IPS-NIHi11 (cell line): ENCODE measurements at regions not wholly inside any gene's neighbourhood (a gene's known extent, or its start where the extent isn't known, plus 50 kb on each side); places are given as distances from the start of the nearest gene placed in this dataset.

ENCODE experiments used
- DNase-seq: peaks from one replicate; pipeline ENCODE4 v3.0.0; 2012; ENCODE audit warnings: mixed read lengths, low spot score

DNA sequence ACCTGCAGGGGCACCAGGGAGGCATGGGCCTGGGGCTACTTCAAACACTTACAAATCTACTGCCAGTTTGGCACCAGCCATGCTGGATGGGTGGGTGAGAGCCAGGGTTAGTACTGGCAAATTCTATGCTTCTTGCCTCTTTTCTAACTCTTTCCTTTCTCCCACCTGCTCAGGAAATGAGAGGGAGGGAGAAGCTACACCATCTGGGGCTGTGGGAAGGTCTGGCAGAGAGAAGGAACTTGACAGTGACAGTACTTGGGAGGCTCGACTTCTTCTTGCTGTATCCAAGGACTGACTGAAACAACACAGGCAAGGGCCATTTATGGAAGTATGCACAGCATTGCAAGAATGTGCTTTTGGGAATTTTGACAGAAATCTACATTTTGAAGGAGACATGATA lies 149.6 kb upstream of the DYRK2 start:
- no peak for DNase-seq

DNA sequence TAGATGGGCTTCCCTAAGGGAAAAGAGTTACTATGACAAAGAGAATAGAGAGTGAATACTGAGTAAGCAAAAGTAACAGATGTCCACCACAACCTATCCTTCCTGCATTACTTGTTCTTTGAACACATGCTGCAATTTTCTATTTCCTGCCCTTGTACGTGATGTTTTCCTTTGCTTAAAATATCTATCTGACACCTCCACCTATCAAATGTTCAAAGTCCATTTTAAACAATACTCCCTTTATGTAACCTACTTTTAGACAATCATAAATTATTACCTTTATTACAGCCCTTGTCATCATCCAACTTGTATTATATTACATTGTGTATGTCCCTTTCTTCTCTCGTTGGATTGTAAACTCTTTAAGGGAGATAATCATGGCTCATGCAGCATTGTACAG lies 147.2 kb upstream of the DYRK2 start:
- DNase-seq: no peak

DNA sequence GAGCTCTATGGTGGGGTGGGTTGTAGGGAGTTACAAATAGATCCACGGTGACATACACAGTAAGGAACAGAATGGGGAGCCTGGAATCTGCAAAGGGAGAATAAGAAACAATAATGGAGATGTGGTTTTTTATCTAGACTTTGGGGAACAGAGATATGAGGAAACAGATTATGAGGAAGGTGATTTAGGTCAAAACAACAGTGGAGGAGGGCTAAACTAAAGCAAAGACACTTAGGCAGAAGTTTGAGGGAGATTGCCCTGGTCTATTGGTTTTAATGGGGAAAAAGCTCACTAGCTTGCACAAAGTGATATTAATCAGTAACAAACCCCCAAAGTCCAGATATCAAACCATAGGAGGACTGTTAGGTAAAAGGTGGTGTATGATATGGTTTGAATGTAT lies 144.5 kb upstream of the DYRK2 start:
- DNase-seq: no peak

DNA sequence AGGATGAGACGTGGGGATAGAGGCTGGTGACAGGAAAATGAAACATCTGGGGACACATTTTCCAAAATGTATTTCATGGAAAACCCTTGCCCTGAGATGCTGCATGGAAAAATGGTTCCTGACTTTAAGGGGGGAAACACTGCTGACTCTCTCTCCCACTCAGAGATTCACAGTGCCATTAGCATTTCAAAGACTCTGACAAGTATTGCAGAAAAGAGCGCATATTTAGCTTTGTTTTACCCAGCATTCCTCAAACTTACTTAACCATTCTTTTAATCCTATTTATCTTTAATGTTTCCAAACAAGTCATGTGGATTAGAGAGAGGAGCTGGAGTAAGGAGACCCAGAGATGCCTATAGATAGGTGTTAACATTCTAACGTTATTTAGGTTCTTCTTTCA lies 141.8 kb upstream of the DYRK2 start:
- no peak for DNase-seq

DNA sequence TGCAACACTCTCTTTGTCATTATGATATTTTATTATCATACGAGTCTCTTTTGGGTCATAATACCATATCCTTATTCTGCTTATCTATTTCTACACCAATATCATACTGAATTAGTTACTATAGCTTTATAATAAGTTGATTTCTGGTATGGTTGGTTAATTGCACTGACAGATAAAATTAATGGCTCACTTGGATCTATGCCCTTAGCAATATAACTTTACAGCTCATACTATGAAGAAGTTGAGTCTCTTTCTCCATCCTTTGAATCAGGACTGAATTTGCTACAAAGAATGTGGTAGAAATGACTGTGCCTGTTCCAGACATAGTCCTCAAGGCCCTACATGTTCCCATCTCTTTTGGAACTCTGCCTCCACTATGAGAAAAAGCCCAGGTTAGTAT lies 139.7 kb upstream of the DYRK2 start:
- DNase-seq: no peak

DNA sequence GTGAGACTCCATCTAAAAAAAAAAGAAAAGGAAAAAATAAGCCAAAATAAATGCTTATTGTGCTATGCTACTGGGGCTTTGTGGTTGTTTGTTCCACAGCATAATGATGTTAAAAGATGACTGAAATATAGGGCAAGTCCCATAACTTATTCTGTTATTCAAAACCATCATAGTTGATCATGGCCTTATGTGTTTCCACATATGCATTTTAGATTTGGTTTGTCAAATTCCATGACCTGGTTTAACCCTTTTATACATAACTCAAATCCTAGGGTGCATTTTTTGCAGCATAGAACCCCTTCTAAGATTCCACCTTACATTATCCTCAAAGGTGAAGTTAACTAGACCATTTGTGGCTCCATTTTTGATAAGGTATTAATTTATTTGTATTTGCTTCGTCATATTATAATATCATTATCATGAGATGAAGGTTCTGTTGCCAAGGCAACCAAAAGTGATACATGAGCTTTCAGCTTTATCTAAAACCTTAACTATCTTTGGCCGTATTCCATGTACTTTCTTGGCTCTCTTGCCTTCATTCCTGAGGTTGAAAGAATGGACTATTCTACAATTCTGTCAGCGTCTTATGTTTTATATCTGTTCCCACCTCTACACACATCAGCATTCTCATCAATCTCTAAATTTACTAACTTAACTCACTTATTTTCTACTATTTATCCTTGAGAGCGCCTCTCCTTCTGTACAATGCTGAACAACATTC lies 138.7 kb upstream of the DYRK2 start:
- DNase-seq: no peak

DNA sequence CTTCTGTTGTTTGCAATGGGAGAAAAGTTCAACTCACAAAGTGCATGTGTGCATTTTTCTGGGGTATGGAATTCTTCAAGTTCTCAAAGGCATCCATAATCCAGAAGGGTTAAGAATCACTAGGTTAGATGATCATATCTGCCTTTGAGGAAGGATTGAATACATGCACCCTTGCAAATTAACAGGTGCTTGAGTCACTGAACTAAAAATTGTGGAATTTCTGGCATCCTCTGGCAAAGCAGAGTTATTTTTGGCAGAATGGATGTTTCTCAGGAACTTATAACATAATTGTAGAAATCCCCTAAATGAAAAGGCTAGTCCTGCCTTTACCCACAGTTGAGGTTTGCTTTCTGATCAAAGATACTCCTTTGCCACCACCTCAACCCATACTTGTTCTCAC lies 136.5 kb upstream of the DYRK2 start:
- no peak for DNase-seq

DNA sequence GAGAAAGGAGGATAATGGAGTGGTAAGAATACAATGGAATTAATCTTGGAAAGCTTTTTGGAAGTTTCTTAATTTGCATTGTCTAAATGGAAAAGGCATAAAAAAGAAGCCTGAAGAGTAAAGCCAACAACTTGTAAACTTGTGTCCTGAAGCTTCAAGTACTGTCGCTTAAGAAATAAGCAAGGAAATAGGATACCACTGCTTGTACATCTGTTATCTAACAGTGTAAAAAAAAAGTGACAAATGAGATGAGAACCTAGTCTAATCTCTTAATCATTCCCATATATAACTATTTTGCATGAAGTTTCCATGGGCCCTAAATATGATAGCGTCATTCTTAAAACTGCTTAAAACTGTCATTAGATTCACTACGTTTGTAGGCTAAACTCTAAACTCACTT lies 134.0 kb upstream of the DYRK2 start:
- DNase-seq: no peak

DNA sequence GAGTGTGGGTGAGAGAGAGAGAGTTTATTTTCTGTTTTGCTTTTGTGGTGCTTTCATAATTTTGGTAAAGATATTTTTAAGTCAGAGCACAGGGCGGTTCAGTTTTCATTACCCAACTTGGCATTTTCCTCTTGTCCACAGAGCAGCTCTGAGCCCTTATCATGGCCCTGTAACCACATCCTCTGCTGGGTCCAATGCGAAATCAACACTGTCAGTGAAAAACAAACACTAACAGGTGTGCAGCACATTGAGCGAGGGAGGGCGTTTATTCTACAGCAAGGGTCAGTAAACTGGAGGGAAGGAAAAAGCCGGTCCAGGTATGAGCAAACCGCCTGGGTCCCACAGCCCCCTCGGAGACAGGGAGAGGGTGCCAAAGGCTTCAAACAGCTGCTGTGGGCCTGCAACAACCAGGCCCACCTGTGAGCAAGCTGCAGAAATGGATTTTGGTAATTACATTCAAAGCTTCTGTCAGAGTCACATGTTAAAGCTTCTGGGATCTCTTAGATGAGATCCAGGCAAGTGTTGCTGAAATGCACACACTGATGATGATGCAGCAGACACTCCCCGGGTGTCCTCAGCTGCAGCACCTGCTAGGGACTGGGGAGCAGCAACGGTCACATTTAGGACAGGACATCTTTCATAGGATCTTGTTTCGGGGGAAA lies 132.7 kb upstream of the DYRK2 start:
- no peak for DNase-seq

DNA sequence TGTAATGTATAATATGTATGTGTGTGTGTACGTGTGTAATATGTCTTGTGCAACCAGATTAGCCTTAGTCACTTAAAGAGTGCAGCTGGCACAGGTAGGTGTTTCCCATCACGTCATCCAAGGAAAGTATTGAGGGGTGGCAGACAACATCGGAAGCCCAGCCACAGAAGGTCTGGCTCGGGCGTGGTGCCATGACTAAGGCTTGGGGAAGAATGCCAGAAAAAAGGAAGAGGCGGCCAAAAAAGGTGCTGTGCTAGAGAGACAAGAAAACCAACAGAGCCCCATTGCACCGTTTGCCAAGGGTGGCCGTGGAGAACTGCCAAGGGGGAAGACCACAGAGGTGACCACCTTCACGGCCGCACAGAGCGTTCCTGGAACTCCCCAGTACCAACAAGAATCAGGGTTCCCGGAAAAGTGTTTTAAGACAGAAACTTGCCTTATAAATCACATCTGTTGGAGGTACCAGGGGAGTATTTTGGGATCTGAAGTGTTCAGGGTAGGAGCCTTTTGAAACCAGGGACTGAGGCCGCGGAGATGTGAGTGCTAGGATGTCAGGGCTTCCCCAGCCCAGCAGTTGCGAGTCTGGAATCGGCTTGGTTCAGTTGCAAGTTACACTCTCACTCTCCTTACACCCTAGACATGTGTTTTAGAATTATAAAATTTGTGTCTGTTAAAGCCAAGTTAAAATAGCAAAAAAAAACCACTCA lies 131.2 kb upstream of the DYRK2 start:
- DNase-seq: peak; percentile 34

DNA sequence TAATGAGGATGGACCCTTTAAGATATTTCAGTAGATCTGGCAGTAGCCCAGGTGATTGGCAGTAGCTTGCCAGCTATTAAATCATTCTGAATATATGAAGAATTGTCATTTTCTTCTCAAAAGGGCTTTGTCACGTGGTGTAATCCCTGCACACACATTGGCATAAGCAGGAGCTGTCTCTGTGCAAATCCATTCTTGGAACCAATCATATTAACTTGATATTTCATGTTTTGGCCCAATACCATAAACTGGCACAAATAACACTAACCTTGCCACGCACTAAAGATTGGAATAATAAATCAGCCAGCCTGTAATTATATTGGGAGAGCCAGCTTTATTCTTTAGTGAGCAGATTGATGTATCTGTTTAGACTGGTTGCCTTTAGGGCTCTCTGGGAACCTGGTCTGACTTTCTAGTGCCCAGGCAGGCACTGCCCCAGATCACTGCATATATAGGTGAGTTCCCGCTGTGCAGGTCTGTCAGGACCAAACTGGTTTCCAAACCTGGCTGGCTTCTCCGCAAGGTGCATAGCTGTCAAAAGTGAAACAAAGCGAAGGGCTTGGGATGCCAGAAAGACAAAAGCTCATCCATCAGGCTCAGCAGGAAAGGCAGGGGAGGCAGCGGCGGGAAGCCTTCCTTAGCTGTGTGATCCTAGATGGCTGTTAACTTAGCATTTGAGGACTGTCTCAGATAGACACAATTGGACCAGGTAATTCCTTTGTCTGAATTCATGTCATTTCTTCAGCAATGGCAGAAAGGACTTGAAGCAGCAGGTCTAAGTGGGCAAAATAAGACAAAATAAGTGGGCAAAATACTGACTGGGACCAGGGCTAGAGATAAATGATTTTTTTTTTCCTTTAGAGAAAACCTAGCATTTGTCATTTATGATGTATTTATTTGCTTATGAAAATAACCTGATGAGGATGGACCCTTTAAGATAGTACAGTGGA lies 128.8 kb upstream of the DYRK2 start:
- DNase-seq: peak; percentile 72

DNA sequence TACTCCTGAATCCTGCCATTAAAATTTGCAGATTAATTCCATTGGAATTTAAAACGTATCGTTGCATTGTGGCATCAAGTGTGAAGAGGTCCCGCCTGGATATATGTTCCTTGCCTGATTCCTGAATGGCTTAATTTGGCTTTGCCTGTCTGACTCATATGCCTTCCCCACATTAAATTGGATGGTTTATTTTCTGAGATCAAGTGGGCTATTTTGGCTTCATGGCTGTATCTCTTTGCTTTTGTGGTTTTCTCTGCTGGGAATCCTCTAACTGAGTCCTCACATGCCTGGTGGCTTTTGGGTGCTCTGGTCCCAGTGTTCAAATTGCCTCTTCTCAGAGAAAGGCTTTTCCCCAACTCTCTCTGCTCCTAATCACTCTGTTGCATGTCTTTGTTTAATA lies 127.9 kb upstream of the DYRK2 start:
- DNase-seq: no peak

DNA sequence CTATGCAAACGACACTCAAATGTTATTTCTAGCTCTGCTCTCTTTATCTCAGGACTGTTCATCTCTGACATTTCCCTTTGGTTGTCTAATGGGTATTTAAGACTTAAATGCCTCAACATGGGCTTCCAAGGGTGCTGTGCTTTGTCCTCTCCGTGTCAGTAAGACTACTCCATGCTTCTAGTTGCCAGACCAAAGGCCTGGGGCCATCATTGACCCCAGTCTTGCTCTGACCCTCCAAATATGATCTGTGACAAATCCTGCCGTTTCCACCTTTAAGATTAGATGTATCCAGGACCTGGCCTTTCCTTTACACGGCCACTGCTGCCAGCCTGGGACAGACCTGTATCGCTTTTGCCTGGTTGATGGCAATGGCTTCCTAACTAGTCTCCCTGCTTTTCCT lies 126.3 kb upstream of the DYRK2 start:
- no peak for DNase-seq

DNA sequence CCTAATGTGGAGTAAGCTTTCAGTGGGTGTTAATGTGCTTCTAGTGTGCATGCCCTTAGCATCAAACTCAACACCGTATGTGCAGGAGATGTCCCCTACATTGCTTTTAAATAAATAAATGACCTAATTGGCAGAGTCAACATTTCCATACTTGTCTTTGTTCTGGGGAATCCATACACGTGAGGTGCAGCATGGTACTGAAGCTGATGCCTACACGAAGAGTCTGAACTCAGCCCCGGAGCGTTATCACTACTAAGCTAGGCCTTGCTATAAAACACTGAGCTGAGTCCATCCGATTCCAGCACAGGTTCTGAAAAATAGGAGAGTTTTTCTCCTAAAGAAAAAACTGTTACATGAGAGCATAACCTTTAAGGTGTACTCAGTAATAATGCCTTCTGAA lies 125.0 kb upstream of the DYRK2 start:
- DNase-seq: no peak

DNA sequence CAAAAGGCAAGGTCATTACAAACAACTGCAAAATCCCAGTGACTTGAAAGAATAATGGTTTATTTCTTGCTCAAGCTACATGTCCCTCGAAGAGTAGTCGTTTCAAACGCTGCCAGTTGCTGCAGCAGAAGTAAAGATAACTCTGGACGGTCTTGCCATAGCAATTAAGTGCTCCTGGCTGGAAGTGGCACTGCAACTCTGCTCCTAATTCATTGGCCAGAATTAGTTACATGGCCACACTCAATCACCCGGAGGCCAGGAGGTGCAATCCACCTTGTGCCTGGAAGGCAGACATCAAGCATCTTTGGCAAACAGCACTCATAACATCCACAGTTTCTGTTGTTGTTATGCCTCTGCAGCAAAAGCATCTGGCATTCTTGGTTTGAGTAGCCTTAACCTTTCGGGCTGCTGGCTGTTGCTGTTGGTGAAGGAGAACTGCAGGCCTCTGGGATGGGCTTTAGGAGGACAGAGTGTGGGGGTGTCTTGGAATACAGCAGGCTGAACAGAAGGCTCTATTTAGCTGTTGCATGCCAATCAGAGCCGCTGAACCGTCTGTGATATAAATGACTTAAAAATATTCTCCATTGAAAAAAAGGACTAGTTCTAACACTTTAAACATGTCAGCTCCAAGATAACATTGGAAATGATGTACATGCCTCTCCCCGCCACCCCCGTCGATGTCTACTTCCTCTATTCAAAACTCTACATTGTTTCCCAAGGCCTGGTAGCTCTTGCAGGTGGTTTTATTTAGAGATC lies 123.5 kb upstream of the DYRK2 start:
- no peak for DNase-seq

DNA sequence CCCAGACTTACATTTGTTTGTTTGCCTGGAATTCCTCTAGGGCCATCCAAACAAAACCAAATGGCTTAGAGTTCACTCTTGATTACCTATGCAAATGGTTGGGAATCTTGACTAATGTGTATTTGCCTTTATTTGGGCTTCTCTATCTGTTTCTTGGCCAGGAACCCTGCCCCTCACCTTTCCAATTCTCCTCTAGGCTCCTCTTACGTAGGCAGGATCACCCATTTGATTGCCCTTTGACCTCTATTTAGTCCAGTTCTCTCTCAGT lies 123.0 kb upstream of the DYRK2 start:
- DNase-seq: no peak

DNA sequence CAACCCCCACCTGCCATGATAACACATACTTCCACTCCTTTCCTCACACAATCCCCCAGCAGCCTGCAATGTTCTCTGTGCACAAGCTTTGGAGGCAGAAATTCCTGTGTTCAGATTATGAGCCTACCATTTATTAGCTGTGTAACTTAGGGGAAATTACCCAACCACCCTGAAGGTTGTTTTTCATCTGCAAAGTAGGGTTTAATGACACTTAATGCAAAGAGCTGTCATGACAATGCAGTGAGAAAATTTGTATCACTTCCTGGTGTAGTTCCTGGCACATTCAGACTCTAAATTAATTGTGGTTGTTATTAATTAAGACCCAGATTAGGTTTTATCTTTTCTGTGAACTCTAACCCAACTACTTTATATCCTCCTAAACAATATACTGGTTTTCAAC lies 122.4 kb upstream of the DYRK2 start:
- DNase-seq: no peak

DNA sequence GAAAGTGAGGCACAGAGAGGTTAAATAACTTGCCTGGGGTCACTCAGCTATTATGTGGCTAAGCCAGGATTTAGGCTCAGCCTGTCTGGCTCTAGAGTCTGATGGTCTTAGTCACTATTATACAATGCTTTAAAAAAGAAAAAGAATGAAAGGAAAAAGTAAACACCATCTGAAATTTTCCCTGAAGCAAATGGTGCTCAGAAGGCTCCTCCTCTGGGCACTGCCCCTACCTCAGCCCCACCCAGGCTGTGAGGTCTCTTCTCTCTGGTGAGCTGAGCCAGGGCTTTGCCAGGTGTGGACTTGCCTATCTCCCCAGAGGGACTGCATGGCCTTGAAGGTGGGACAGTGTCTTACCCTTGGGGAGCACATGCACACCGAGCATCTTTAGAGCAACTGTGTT lies 117.5 kb upstream of the DYRK2 start:
- DNase-seq: no peak

DNA sequence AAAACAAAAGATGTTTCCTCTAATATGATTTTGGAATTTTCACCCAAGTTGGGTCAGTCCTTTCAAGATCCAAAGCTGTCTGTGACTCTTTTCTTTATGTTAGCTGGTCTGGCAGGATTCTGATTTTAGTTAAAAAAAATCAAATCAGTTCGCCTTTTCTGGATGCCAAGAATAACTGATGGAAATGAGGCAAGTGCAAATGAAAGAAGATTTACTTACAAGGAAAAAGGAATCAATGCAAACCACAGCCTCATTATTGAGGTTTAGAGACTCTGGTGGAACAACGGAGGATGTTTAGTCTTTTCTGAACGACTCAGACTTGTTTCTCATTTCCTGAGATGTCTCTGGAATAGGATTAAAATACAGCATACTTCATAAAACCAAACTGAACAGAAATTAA lies 117.0 kb upstream of the DYRK2 start:
- no peak for DNase-seq

DNA sequence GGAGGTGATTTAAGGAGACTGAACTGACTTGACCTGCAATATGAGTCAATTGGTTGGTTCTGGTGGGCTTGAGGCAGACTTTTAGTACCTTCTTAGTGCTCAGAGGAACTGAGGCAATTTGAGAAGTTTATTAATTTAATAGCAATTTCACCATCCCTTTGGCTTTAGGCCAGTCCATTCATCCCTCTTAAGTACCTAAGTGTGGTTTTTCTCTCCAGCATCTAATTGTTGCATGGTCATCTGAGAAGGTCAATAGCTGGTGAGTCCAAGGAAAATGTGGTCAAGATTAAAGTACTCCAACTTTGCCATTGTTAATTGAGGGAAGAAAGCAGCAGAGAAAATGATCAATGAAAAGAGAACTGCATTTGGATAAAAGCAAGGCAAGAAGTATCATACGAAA lies 115.4 kb upstream of the DYRK2 start:
- no peak for DNase-seq

DNA sequence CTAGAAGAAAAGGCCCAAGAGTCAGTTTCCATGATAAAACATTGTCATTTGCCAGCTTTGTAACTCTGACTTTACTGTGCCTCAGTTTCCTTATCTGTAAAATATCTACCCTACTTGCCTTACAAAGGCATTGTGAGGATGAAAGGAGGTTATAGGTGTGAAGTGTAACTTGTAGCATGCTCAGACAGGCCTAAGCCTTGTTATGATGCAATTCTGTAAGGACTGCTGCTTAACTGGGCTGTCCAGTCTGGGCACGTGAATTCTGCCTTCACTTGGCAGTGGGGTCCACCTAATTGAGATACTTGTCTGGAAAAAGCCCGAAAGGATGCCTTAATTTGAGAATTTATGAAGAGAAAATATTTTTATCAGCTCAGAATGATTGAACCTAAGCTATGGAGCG lies 114.5 kb upstream of the DYRK2 start:
- DNase-seq: no peak

DNA sequence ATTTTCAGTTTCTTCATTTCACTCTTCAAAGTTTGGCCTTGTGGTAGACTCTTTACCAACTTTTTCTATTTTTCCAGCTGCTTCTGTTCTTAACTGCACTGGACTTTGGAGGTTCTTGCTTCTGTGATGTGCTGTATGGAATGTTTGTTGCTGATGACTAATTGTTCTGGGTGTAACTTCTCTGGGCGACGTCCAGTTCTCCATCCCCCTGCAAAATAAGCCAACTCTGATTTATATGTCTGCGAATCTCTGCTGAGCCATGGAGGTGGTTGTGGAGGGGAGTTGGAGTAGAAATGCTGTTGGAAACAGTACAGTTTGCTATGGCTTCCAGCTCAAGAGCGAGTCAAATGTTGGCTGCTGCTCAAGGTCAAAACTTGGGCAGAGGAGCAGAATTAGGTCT lies 113.9 kb upstream of the DYRK2 start:
- no peak for DNase-seq
